Limb (tissue), 2 donors: ENCODE measurements at regions not wholly inside any gene's neighbourhood (a gene's known extent, or its start where the extent isn't known, plus 50 kb on each side); places are given as distances from the start of the nearest gene placed in this dataset.

Experiments
- DNase-seq, 2 donors: peaks; one replicate each; pipeline ENCODE4 v3.0.0-alpha.2; 2016; ENCODE audit errors: extremely low spot score in 2 of 2

DNA sequence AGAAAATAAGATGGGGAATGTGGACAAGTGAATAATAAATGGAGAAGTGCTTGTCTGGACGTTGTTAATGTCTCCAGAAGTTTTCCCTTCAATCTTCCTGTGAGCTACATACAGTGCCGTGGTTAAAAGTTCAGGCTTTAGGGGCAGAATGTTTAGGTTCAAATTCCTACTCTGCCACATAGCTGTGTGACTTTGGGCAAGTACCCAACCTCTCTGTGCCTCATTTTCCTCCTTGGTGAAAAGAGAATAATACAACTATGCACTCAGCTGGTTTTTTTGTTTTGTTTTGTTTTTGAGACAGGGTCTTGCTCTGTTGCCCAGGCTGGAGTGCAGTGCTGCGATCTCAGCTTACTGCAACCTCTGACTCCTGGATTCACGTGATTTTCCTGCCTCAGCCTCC, 143.5 kb downstream of the CHIC2 start:
- no peak for DNase-seq

DNA sequence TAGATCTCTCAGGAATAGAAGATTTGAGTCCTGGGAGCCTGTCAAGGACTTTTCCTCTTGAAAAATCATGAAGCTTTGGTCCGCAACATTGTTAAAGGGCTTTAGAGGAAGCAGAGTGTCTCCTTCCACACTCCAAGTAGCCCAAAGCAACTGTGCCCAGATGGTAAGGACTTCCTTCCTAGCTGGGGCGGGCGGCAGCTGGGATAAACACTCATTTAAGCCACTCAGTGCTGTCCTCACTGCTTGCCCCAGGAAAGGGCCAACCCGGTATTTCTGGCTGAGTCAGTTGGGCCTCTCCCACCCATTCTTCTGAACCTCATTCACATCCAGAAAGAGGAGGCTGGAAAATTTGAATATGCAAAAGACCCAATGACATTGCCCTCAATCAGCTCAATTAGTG, 144.3 kb downstream of the CHIC2 start:
- DNase-seq: no peak

DNA sequence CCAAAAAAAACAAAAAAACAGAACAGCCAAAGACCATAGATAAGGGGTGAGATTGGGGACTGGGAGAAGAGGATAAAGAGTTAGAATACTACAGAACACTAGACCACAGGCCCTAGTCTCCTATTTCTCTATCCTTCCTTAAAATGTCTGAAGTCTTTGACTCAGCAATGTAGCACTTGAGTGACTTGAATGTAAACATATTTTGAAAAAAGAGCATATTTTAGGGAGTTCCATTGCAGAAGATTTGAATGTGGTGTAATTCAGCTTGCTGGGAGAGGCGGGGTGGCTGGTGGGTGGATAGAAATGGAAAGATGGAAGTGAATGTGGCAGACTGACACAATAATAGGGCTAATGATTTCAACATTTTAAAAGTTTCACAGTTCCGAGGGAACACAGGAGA, 144.9 kb downstream of the CHIC2 start:
- DNase-seq: no peak

DNA sequence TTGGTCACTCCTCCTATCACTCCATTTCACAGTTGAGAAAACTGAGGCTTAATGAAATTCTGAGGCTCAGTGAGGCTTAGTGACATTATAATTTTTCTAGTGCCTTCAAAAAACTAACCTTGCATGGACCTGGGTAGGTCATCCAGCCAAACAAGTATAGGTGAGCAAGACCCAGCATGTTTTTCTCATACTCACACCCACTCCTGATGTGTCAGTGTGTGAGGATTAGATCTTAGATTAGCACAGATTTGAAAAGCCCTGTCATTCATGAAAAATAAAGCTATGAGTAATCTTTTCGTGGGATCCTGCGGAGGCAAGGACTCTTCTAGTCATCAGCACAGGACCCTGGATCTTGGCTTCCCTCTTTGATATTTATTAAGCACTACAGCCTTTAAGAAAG, 146.7 kb downstream of the CHIC2 start:
- DNase-seq: no peak

DNA sequence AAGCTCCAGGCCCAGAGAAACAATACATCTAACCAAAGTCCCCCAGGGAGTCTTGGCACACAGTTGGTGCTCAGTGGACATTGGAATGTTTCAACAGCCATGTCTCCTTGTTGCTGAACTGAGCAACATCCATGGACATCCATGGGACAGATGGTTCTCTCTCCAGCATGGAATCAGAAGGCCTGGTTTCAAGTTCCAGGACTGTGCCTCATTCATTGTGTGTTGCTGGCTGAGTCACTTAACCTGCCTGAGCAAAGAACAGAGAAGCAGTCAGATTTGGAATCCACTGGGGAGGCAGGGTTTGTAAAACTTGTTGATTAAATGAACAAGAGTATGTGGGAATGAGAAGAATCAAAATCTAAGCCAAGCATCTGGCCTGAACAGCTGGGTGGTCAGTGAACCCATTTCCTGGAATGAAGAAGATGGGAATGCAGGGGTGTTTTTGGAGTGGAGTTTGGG, 147.9 kb downstream of the CHIC2 start:
- DNase-seq: no peak

DNA sequence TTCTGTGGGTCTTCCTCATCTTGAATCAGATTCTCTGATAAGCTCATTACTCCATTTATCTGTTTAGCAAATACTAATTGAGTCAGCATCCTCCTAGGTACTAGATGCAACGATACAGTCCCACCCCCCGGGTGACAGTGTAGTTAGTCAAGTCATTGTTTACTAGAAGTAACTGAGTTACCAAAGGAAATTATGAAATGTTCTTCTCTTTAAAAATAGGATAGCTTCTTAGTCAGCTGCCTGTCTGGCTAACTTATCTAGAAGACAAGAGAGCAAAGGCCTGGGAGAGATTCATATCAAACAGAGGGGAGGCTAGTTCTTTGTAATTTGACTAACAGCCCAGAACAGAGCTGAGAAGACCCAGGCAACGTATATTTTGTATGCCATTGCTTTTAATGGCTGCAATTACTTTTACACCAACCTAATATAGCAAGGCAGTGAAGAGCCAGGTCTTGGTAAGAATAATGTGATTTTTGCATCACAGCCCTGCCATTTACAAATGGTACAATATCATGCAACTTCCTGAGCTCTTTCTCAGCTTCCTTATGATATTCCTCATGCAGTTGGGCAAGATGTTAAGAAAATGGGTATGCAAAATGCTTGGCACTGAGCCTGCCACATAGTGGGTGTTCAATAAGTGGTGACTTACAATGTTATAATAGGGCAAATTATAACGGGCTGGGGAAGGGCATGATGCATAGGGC, 149.9 kb downstream of the CHIC2 start:
- no peak for DNase-seq

DNA sequence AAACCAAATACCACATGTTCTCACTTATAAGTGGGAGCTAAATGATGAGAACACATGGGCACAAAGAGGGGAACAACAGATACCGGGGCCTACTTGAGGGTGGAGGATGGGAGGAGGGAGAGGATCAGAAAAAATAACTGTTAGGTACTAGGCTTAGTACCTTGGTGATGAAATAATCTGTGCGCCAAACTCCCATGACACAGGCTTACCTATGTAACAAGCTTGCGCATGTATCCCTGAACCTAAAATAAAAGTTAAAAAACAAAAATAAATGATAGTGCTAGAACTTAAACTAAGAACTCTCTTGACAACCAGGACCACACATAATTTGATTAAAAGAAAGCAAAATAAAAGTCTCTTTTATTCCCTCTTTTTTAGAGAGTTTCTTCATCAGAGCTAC, 150.6 kb downstream of the CHIC2 start:
- DNase-seq: no peak

DNA sequence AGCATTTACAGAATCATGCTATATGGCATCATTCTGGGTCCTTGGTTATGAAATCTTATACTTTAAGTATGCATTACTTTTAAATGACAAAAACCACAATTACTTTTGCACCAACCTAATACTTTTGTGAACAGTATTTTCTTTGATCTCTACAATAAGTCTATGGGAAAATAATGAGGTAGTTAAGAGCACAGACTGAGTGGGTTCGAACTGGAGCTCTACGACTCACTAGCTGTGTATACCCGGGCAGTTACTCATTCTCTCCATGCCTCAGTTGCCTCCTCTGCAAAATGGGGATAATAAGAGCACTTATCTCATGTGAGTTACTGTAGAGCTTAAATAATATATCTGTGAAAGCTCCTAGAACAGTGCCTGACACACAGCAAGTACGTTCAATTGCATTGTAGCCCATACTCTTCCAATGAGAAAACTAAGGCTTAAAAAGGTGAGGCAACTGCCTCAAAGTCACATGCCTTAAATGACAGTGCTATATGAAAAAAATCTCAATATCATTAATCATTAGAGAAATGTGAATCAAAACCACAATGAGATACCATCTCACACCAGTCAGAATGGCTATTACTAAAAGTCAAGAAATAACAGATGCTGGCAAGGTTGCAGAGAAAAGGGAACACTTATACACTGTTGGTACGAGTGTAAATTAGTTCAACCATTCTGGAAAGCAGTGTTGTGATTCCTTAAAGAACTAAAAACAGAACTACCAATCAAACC, 151.5 kb downstream of the CHIC2 start:
- DNase-seq: no peak

DNA sequence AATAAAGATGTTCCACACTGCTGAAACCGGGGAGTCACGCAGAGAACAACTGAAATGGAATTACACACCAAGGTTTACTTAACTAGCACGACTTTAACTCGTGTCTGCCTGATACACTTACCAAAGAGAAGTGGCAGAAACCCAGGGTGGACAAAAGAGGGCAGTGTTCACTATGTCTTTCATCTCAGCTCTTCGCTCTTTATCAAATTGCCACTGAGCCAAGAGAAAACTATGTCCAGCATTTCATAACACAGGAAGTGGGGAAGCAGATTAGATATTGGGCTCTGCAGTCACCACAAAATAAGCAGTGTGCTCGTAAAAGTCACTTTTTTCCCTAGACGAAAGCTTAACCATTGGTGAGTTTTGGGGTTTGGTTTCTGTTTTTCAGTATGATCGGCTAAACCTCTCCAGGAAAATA, 155.7 kb downstream of the CHIC2 start:
- peak; percentile 47 to 82 for DNase-seq

DNA sequence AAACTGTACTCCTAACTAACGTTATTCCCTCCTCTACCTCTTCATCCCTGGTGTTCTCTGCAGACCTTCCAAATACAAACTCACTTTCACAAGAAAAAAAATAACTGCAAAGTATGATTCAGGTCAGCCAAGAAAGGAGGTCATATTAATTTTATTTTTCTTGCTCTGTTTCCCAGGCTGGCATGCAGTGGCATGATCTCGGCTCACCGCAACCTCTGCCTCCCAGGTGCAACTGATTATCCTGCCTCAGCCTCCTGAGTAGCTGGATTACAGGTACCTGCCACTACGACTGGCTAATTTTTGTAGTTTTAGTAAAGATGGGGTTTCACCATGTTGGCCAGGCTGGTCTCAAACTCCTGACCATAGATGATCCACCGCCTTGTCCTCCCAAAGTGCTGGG, 156.6 kb downstream of the CHIC2 start:
- no peak for DNase-seq

DNA sequence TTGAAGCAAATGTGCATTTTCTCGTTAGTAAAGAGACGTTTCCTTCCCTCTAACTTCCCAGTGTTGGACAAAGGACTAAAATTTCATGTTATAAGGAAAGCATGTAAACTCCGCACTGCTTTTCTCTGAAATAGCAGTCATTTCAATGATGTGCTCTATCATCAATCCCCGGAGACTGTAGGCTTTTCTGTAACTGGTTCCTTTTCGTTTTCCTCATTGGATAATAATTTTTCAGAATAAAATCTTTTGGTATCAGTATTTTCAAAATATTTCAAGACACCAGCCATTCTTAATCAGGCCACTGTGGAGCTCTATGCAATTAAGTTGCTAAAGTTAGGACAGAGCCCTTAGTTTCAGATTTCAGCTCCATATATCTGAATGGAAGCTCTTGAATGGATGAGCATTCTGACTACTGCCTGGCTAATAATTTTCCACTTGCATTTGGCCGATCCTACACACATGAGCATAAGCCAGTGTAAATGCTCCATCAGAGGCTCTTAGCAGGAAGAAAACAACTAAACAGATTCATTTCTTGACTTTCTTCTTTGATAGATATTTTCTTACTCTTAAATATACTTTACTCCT, 157.7 kb downstream of the CHIC2 start:
- no peak for DNase-seq

DNA sequence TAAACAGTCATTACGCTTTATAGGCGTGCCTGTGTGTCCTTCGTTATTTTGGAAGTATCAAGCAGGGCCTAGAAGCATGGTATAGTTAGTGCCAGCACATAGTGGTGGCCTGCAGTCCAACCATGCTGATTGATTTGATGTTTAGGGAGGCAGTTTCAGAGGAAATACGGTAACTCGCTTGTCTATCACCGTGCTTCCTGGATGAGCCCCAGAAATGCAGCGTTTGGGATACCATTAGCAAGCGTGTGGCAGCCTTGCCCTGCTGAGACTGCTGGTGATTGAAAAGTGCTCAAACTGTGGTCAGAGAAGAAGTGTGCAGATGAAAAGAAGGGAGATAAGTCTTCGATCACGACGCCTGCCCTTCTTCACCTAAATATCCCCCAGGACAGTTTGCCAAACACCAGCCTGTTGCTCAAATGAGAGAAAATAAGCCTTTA, 158.4 kb downstream of the CHIC2 start:
- peak; percentile 58 to 63 for DNase-seq

DNA sequence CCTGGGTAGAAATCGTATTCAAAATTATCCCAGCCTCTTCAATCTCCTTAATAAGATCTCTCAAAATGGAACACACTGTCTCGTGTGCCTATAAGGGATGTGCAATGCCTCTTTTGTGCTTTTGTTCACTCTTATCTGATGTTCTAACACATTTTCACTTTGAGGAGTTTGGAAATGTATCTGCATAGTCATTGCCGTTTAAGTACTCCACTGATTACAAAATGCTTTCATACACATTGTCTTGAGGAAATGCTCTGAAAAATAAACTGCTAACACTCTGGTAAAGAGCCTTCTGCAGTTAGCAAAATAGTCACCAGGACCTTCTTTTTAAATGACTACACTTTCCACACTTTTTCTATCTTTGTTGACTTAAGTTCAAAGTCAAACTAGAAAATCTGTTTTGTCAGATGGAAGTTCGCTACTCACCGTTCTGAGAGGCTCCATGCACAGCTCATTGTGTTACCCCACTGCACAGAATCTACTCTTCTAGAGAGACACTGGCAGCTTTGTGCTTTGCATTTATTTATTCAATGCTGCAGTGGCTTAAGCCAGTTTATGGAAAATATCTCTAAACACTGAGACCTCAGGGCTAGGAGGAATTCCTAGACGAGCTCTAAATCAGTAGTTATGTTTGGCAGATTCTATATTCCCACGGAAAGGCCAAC, 159.0 kb downstream of the CHIC2 start:
- peak in 1 of 2 donors; percentile 45 for DNase-seq

DNA sequence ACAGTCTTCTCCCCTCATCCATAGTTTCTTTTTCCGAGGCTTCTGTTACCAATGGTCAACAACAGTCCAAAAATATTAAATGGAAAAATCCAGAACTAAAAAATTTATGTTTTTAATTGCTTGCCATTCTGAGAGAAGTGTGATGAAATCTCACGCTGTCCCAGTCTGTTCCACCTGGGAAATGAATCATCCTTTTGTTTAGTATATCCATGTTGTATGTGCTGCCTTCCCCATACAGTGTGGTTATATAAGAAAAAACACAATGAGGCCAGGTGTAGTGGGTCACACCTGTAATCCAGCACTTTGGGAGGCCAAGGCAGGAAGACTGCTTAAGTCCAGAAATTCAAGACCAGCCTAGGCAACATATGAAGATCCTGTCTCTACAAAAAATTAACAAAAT, 161.6 kb downstream of the CHIC2 start:
- no peak for DNase-seq

DNA sequence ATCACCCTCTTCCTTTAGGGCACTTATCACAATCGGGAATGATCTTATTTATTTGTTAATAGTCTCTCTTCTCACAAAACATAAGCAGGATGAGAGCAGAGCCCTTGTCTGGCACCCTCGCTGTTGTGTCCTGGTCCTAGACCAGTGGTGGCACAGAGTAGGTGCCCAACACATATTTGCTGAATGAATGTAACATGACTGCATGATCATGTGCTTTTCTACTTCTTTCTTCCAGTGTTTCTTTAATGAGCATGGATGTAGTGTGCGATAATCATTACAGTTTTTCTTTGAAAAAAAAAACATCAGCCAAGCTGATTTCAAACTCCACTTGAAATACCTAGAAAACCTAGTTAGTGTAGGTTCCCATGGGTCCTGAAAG, 164.1 kb downstream of the CHIC2 start:
- no peak for DNase-seq

DNA sequence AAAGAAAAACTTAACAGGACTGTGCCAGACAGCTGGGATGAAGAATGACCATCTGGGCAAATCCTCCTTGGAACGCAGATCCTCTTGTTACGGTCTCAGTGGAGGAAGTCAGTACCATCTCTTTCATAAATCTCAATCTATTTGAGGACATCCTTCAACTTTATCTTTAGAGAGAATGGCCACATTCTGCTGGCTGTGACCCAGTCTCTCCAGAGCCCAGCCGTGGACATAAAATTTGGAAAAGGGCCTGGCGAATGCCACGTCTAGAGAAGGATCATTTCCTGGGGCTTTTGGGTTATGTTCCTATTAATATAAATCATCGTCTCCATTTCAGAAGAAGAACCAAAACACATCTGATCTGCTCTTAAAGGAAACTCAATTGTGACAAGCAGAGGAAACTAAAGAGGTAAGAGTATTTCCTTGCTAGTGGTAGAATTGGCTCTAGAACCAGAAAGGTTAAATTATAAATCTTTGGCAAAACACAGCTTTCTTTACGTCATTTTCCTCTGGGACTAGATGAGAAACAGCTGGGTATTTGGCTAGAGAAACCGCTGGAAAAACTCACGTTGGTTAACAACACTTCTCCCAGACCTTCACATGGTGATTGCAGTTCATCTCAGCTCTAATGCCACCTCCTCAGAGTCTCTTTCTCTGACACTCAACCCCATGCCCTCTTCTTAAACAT, 164.7 kb downstream of the CHIC2 start:
- DNase-seq: peak in 1 of 2 donors; percentile 77

DNA sequence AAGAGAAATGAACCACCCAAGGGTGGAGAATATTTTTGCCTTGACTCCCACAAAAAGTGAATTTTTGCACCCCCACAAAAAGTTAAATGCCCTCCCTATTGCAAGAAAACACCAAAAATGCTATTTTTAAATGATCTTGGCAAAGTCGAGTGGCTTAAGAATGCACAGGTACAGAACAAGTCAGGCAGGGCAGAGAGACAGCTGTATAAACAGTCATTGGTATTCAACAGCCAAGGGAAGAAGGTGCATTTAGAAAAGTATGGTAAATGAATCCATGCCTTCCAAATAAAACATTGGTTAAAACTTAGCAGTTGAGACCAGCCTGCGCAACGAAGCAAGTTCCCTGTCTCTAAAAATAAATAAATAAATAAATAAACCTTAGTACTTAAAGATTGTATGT, 169.3 kb downstream of the CHIC2 start:
- no peak for DNase-seq

DNA sequence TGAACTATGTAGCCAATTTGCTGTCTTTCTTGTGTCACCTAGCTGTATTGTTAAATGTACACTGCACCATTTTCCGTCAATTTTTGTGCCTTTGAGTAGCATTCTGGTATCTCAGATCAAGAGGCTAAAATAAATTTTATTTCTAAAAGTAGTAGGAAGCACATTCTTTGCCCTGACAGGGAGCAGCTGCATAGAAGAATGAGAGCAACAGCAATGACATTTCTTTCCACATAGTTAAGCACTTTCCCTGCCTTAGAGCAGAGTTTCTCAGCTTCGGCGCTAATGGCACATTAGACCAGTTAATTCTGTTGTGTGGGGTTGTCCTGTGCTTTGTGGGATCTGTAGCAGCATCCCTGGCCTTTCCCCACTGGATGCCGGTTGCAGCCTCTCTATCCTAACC, 173.9 kb downstream of the CHIC2 start:
- no peak for DNase-seq

DNA sequence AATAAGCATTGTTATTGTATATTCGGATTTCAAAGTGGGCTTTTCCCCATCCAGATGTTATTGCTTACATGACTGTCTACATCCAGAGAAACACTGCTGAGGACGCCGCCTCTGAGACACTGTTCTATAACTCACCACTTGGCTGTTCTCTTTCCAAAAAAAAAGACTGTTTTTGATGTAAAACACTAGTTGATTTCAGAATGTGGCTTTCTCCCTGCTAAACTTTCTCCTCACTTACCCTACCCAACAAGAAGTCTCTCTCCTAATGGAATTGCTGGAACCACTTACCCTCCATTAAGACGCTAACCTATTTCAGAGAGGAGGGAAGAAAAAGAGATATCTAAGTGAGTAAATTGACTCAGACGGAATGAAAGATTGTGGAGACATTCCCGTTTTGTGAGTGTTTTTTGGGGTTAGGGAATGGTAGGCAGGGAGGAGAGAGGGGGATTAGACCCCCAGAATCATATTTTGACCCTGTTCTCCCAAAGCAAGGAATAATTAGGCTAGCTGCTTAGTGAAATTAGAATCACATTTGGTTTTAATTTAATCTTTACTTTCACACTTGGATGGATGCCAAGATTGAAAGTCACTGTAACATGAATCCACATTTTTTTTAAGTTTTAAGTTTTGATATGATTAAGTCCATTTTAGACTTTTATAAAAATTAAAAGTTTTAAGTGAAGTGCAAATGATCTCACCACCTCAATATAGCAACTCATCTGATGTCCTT, 174.9 kb downstream of the CHIC2 start:
- peak in 1 of 2 donors; percentile 50 for DNase-seq

DNA sequence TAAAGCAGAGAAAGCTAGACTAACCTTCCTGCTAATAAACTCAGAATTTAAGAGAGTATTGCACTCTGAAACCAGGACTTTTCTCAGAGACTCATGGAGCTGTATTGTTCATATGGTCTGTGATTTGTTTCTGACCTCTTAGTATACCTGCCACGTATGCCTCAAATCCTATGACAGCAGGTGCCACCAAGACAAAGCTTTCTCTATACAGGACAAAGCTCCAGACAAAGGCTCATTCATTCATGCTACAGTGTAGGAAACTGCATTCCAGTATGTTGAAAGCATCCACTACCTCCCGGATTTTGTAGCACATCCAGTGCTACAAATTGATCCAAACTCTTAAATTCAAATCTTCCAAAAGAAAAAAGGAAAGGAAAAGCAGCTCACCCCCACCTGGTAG, 178.3 kb downstream of the CHIC2 start:
- no peak for DNase-seq

DNA sequence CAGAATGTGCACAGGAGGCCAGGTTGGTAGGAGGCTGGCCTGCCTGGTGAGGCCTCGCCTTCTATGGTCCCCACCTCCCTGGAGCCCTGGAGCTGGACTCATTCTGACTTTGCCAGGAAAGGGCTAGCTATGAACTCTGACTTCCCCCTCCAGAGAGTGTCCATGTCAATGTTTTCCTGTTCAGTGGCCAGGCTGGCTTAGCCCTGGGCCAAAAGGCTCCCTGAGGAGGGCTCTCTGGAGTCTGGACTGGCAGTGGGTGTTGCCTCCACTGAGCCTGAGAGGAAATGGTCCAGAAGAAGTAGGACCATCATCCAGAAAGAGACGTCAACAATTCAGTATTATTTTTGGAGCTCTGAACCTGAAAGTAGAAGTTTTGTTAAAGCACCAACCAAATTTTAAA, 178.7 kb downstream of the CHIC2 start:
- DNase-seq: no peak
